Activated CD8-positive, alpha-beta T cell treated with anti-CD3 and anti-CD28 coated beads for 36 hours (primary cell): ENCODE measurements at regions not wholly inside any gene's neighbourhood (a gene's known extent, or its start where the extent isn't known, plus 50 kb on each side); places are given as distances from the start of the nearest gene placed in this dataset.

Source experiments
- ATAC-seq: fragments of 200-7000 bp; cut with Tn5 transposase; one replicate; pipeline ENCODE4 v1.10.0; 2021; ENCODE audit warnings: mild to moderate bottlenecking, moderate library complexity
- CTCF ChIA-PET: fragments of 350-600 bp; sonication (Branson Sonifier 250); formaldehyde crosslinking; loops from one replicate; lab custom pipeline; 2021; ENCODE audit warnings: antibody characterized with exemption; lab: Charles Lee
- POLR2A ChIA-PET: fragments of 350-600 bp; sonication (Branson Sonifier 250); formaldehyde crosslinking; loops from one replicate; lab custom pipeline; 2021; ENCODE audit warnings: antibody characterized with exemption; lab: Charles Lee
- DNase-seq: peaks from one replicate; pipeline ENCODE4 v3.0.0-alpha.2; 2020
- H3K27ac Mint-ChIP-seq: one replicate; pipeline ENCODE4 v1.8.0; 2021; ENCODE audit warnings: mild to moderate bottlenecking, mixed read lengths
- H3K27me3 Mint-ChIP-seq: one replicate; pipeline ENCODE4 v1.8.0; 2021; ENCODE audit warnings: mixed read lengths
- H3K36me3 Mint-ChIP-seq: one replicate; pipeline ENCODE4 v1.8.0; 2021; ENCODE audit warnings: low read depth, mixed read lengths
- H3K4me1 Mint-ChIP-seq: one replicate; pipeline ENCODE4 v1.8.0; 2021; ENCODE audit warnings: low read depth, mixed read lengths
- H3K4me3 Mint-ChIP-seq: one replicate; pipeline ENCODE4 v1.8.0; 2021; ENCODE audit warnings: mild to moderate bottlenecking, moderate library complexity, mixed read lengths
- H3K9me3 Mint-ChIP-seq: one replicate; pipeline ENCODE4 v1.8.0; 2021; ENCODE audit warnings: mixed read lengths
- CTCF ChIP-seq: fragments of 200-600 bp; IDR thresholded peaks from one replicate; pipeline ENCODE4 v1.8.0; 2022; ENCODE audit warnings: antibody characterized with exemption, mild to moderate bottlenecking
- intact Hi-C: fragments of 100-400 bp; cut with micrococcal nuclease; formaldehyde crosslinking; loops from one replicate; pipeline ENCODE4 v1.10.0; 2022

GRCh38 chr2:139059617-139060016 lies 279.4 kb upstream of the NXPH2 start:
- ATAC-seq, result no peak
- Mint-ChIP-seq H3K9me3 (peaks cover 9% of the 10 kb centered on the region), H3K36me3 (no peaks in the 10 kb centered on the region), H3K27me3 (no peaks in the 10 kb centered on the region), H3K4me1 (no peaks in the 10 kb centered on the region), H3K27ac (no peak overlapping the region), H3K4me3 (no peak overlapping the region)
- CTCF ChIA-PET, result interaction anchor here (1.2 kb wide), 1 partner anchor 15 kb away, joined by 4 read pairs; no protein-coding TSS in a partner anchor
- POLR2A ChIA-PET, result no interaction called here
- no peak for TF ChIP-seq CTCF
- no peak for DNase-seq
- intact Hi-C loops, result no loop called here

GRCh38 chr2:139055202-139055601 lies 275.0 kb upstream of the NXPH2 start:
- H3K27me3 Mint-ChIP-seq, result no peaks in the 10 kb centered on the region
- no peak for TF ChIP-seq CTCF
- intact Hi-C loops, result no loop called here
- ATAC-seq (no peak), DNase-seq (no peak)
- H3K36me3 Mint-ChIP-seq, result no peaks in the 10 kb centered on the region
- no peaks in the 10 kb centered on the region for H3K4me1 Mint-ChIP-seq
- H3K4me3 Mint-ChIP-seq, result no peak overlapping the region
- no peak overlapping the region for H3K27ac Mint-ChIP-seq
- H3K9me3 Mint-ChIP-seq, result peaks cover 6% of the 10 kb centered on the region
- POLR2A ChIA-PET, result no interaction called here
- CTCF ChIA-PET, result no interaction called here

- POLR2A ChIA-PET, result no interaction called here
- H3K27ac Mint-ChIP-seq, result no peak overlapping the region
- no peaks in the 10 kb centered on the region for H3K36me3 Mint-ChIP-seq
- no peak for TF ChIP-seq CTCF
- no peaks in the 10 kb centered on the region for H3K9me3 Mint-ChIP-seq
- ATAC-seq (no peak), DNase-seq (no peak)
- H3K27me3 Mint-ChIP-seq, result no peaks in the 10 kb centered on the region
- intact Hi-C loops, result no loop called here
- CTCF ChIA-PET, result no interaction called here
- H3K4me3 Mint-ChIP-seq, result no peak overlapping the region
- no peaks in the 10 kb centered on the region for H3K4me1 Mint-ChIP-seq
These were observed 267.8 kb upstream of the NXPH2 start for GRCh38 chr2:139048017-139048416.

- CTCF ChIA-PET, result no interaction called here
- Mint-ChIP-seq H3K9me3 (no peaks in the 10 kb centered on the region), H3K27ac (no peak overlapping the region), H3K4me3 (no peak overlapping the region), H3K27me3 (no peaks in the 10 kb centered on the region), H3K36me3 (no peaks in the 10 kb centered on the region), H3K4me1 (no peaks in the 10 kb centered on the region)
- intact Hi-C loops, result no loop called here
- POLR2A ChIA-PET, result no interaction called here
- TF ChIP-seq CTCF, result no peak
- no peak for ATAC-seq
- DNase-seq, result no peak
These were observed 265.3 kb upstream of the NXPH2 start for GRCh38 chr2:139045524-139045923.

GRCh38 chr2:139034064-139034463 lies 253.9 kb upstream of the NXPH2 start:
- H3K27me3 Mint-ChIP-seq, result no peaks in the 10 kb centered on the region
- POLR2A ChIA-PET, result no interaction called here
- ATAC-seq (no peak), DNase-seq (no peak)
- no peaks in the 10 kb centered on the region for H3K4me1 Mint-ChIP-seq
- no peak overlapping the region for H3K4me3 Mint-ChIP-seq
- intact Hi-C loops, result no loop called here
- CTCF ChIA-PET, result no interaction called here
- H3K27ac Mint-ChIP-seq, result no peak overlapping the region
- no peak for TF ChIP-seq CTCF
- H3K9me3 Mint-ChIP-seq, result peaks cover 4% of the 10 kb centered on the region
- H3K36me3 Mint-ChIP-seq, result no peaks in the 10 kb centered on the region
